GM12872 (cell line): ENCODE measurements at regions not wholly inside any gene's neighbourhood (a gene's known extent, or its start where the extent isn't known, plus 50 kb on each side); places are given as distances from the start of the nearest gene placed in this dataset.

Source experiments
- TF ChIP-seq, protein P1 (sequence below): IDR thresholded peaks from 3 replicates; pipeline ENCODE4 v1.5.1; 2011; ENCODE audit warnings: low read depth, mild to moderate bottlenecking, low read length, moderate library complexity; ENCODE audit not compliant: insufficient read depth

- TF ChIP-seq, protein P1, sequence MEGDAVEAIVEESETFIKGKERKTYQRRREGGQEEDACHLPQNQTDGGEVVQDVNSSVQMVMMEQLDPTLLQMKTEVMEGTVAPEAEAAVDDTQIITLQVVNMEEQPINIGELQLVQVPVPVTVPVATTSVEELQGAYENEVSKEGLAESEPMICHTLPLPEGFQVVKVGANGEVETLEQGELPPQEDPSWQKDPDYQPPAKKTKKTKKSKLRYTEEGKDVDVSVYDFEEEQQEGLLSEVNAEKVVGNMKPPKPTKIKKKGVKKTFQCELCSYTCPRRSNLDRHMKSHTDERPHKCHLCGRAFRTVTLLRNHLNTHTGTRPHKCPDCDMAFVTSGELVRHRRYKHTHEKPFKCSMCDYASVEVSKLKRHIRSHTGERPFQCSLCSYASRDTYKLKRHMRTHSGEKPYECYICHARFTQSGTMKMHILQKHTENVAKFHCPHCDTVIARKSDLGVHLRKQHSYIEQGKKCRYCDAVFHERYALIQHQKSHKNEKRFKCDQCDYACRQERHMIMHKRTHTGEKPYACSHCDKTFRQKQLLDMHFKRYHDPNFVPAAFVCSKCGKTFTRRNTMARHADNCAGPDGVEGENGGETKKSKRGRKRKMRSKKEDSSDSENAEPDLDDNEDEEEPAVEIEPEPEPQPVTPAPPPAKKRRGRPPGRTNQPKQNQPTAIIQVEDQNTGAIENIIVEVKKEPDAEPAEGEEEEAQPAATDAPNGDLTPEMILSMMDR = no peak
These were observed 139.9 kb upstream of the SLC4A4 start for GRCh38 chr4:71198958-71199357.

DNA sequence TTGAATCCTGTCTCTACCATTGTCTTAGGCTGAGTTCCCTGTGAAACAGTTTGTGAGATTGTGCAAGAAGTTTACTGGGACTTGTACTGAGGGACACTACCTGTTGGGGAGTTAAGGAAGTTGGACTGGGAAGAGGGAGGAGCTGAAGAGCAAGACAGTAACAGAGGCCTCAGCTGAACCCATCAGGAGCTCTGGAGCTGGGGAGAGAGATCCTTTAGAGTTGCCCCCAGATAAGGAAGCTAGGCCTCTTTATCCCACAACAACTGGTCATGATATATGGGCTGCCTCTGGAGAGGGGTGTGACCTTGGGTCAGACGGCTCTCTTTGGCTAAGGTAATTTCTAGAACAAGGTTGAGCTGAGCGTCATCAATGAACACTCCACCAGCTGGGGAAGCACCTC, 137.8 kb upstream of the SLC4A4 start:
- TF ChIP-seq, protein P1 = no peak

DNA sequence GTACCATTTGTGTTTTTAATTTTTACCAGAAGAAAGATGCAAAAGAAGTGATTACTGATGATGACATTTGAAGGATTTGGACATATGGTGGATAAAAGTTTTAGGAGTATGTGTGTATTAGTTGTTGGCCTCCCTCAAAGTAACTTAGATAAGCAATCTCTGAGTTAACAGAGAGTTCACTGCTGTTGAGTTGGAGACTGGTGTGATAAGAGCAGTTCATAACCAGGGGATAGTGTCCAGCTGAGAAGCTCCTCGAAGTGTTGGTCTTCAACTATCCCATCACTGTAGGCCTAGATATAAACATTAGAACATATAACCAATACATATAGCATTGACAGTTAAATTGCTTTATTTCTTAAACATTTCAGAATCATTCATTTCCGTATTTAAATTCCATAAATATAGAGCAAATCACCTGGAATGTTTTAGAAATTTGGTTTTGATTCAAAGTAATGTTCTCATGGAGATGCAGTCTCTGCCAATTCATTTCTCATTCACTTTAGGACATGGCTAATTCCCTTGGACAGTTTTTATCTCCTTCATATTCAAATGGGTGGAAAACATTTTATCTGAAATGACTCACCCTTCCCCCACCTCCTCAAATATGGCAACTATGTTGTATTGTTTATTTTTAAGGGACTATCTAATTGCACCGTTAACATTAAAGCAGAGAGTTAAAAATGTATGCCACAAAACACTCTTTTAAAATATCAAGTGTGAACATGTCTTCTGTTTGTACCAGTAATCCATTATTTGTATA, 136.8 kb upstream of the SLC4A4 start:
- TF ChIP-seq, protein P1 = no peak

GRCh38 chr4:71202705-71203104, 136.1 kb upstream of the SLC4A4 start:
- TF ChIP-seq, protein P1 = no peak

DNA sequence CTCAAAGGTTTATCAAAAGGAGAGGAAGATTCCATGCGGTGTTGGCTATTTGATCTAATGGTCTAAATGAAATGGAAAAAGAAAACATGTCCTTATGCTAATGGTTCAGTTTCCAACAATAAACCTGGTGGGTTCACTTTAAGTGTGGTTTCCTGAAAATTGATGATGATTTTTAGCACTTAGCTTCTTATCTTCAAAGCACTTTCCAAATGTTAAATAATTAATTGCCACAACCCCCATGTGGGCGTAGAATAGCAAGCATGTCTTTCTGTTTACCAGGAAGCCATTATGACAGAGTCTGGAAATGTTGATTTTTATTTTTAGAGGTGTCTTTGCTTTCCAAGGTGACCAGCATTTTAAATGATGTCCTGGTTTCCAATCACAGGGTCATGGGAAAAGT, 134.8 kb upstream of the SLC4A4 start:
- TF ChIP-seq, protein P1 = no peak

DNA sequence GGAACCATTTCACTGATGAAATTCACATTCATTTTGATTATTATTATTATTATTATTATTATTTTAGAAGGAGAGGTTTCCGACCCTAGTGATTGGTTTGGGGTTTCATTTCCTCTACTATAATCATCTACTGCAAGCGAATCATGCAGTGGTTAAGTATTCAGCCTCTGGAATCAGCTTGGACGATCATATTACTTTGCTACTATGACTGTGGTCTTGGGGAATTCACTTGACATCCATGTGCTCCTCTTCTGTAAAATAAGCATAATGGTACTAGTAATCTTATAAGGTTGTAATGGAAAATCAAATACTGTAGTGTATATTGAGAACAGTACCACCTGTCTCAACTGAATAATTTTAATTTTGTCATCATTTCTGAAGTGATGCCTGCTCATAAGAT, 132.1 kb upstream of the SLC4A4 start:
- TF ChIP-seq, protein P1 = no peak

DNA sequence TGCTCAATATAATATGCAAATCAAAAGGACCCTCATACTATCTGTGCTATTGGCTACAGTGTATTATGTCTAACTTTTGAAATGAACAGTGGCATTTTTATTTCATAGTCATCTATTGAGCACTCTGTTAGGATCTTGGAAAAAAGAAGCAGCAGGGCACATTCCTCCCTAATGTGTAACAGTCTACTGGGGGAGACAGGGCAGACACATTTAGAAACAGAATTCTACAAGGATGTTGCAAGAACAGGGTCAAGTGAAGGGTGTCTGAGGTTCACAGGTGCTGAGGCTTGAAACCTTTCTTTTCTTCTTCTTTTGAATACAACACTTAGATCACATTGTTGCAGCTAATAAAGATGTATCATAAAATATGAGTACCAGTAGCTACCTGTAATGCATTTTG, 129.7 kb upstream of the SLC4A4 start:
- TF ChIP-seq, protein P1 = no peak
